GM12878 (cell line): ENCODE measurements at regions not wholly inside any gene's neighbourhood (a gene's known extent, or its start where the extent isn't known, plus 50 kb on each side); places are given as distances from the start of the nearest gene placed in this dataset.

Experiments
- ATAC-seq: fragments of 200-7000 bp; cut with Tn5 transposase; 3 replicates; pipeline ENCODE4 v1.9.1; 2020; ENCODE audit warnings: mild to moderate bottlenecking, moderate library complexity
- BruUV-seq: library from RNA; stranded (reverse); fragments of 400-500 nt; replicated peaks from 2 replicates; lab custom pipeline; 2021; lab: Mats Ljungman, UMichigan
- CTCF ChIA-PET: fragments of 300-600 bp; sonication (Branson Sonifier 250); formaldehyde crosslinking; extraction: SDS; loops from one replicate; lab custom pipeline; 2021; ENCODE audit warnings: inconsistent platforms; lab: Yijun Ruan, JAX
- POLR2A ChIA-PET: fragments of 350-600 bp; formaldehyde crosslinking; extraction: SDS; loops from one replicate; lab custom pipeline; 2021; ENCODE audit warnings: inconsistent platforms; lab: Charles Lee
- RAD21 ChIA-PET: fragments of 300-600 bp; sonication (Branson Sonifier 250); formaldehyde crosslinking; loops from one replicate; lab custom pipeline; 2023; ENCODE audit warnings: antibody characterized with exemption; ENCODE audit not compliant: unreplicated experiment; lab: Charles Lee
- SMC1A ChIA-PET: fragments of 300-600 bp; sonication (Branson Sonifier 250); formaldehyde crosslinking; loops from one replicate; lab custom pipeline; 2023; ENCODE audit not compliant: unreplicated experiment, uncharacterized antibody; lab: Charles Lee
- DNase-seq: peaks from one replicate; pipeline ENCODE4 v3.0.0-alpha.2; 2011; ENCODE audit warnings: low read depth, low spot score
- FAIRE-seq: peaks from 3 replicates; lab custom pipeline; 2011; peaks lifted over from hg19 to GRCh38; lab: Jason Lieb, UNC
- H2AFZ ChIP-seq: 2 replicates; pipeline ENCODE4 v1.6.0; 2011; ENCODE audit warnings: low read depth, low read length, control low read depth; ENCODE audit not compliant: control insufficient read depth
- H3K27ac ChIP-seq: 2 replicates; pipeline ENCODE4 v1.5.1; 2011; ENCODE audit warnings: control low read depth; ENCODE audit not compliant: control insufficient read depth, insufficient read depth
- H3K27me3 ChIP-seq, 2 experiments: replicated peaks in 1 of 2; 2 replicates each; pipeline versions ENCODE4 v1.6.0 to v1.6.1; 2011; ENCODE audit warnings: low read length in 1 of 2; ENCODE audit not compliant: control insufficient read depth in 2 of 2, insufficient read depth in 2 of 2
- H3K36me3 ChIP-seq, 2 experiments: 2 replicates each; pipeline ENCODE4 v1.5.1; 2011; ENCODE audit warnings: low read length in 1 of 2; ENCODE audit not compliant: control insufficient read depth in 2 of 2, insufficient read depth in 2 of 2
- H3K4me1 ChIP-seq: 2 replicates; pipeline ENCODE4 v1.6.1; 2011; ENCODE audit warnings: mild to moderate bottlenecking, low read length, moderate library complexity, mixed read lengths; ENCODE audit not compliant: control insufficient read depth, insufficient read depth
- H3K4me2 ChIP-seq: 2 replicates; pipeline ENCODE4 v1.6.0; 2011; ENCODE audit warnings: control low read depth; ENCODE audit not compliant: control insufficient read depth, insufficient read depth
- H3K4me3 ChIP-seq: fragments of 200-600 bp; sonication (generic); 2 replicates; pipeline ENCODE4 v1.5.1; 2016
- H3K79me2 ChIP-seq: 2 replicates; pipeline ENCODE4 v1.6.0; 2011; ENCODE audit warnings: low read length; ENCODE audit not compliant: control insufficient read depth, insufficient read depth
- H3K9ac ChIP-seq: 2 replicates; pipeline ENCODE4 v1.8.0; 2011; ENCODE audit warnings: low read length, control low read depth, mixed read lengths; ENCODE audit not compliant: control insufficient read depth, insufficient read depth
- H3K9me3 ChIP-seq: replicated peaks from 3 replicates; pipeline ENCODE4 v1.5.1; 2011; ENCODE audit warnings: mild to moderate bottlenecking, low read length; ENCODE audit not compliant: control insufficient read depth, insufficient read depth
- H4K20me1 ChIP-seq: 2 replicates; pipeline ENCODE4 v1.6.0; 2011; ENCODE audit not compliant: control insufficient read depth, insufficient read depth
- CREM ChIP-seq: IDR thresholded peaks from 2 replicates; pipeline ENCODE4 v1.6.1; 2014; ENCODE audit warnings: antibody characterized with exemption, low read depth
- DPF2 ChIP-seq: fragments of 450-650 bp; IDR thresholded peaks from 2 replicates; pipeline ENCODE4 v1.6.1; 2017; ENCODE audit warnings: mild to moderate bottlenecking
- IKZF1 ChIP-seq: fragments of 450-650 bp; conservative IDR thresholded peaks from 2 replicates; pipeline ENCODE4 v1.6.1; 2017; ENCODE audit warnings: antibody characterized with exemption, mild to moderate bottlenecking
- KAT2A ChIP-seq: conservative IDR thresholded peaks from 2 replicates; pipeline ENCODE4 v1.6.1; 2011; ENCODE audit warnings: low read depth, low read length; ENCODE audit not compliant: control insufficient read depth
- MYB ChIP-seq: fragments of 150-350 bp; IDR thresholded peaks from 2 replicates; pipeline ENCODE4 v1.6.1; 2014; ENCODE audit warnings: mild to moderate bottlenecking, low read depth, low read length, borderline replicate concordance
- NR2F1 ChIP-seq: fragments of 450-650 bp; conservative IDR thresholded peaks from 2 replicates; pipeline ENCODE4 v1.6.1; 2017; ENCODE audit warnings: mild to moderate bottlenecking
- POLR2AphosphoS5 ChIP-seq: IDR thresholded peaks from 2 replicates; pipeline ENCODE4 v1.6.1; 2011; ENCODE audit warnings: mild to moderate bottlenecking, low read length, inconsistent platforms
- RELA ChIP-seq: fragments of 450-650 bp; IDR thresholded peaks from 2 replicates; pipeline ENCODE4 v1.8.0; 2014; ENCODE audit warnings: borderline replicate concordance; ENCODE audit not compliant: partially characterized antibody
- TCF12 ChIP-seq: IDR thresholded peaks from 2 replicates; pipeline ENCODE4 v1.6.1; 2011; ENCODE audit warnings: low read depth, mild to moderate bottlenecking, low read length
- YBX1 ChIP-seq: fragments of 450-650 bp; IDR thresholded peaks from 2 replicates; pipeline ENCODE4 v1.6.1; 2016; ENCODE audit warnings: antibody characterized with exemption
- ZNF24 ChIP-seq: fragments of 450-650 bp; IDR thresholded peaks from 2 replicates; pipeline ENCODE4 v1.6.1; 2017; ENCODE audit warnings: antibody characterized with exemption, mild to moderate bottlenecking
- WGBS: methylation state at CpG from one replicate; pipeline ENCODE4 v1.1.6; 2016; ENCODE audit warnings: low lambda C conversion rate; ENCODE audit not compliant: insufficient replicate concordance, insufficient coverage; ENCODE audit errors: missing lambda C conversion rate; 5-methylcytosine and 5-hydroxymethylcytosine counted together
- in situ Hi-C: fragments of 300-500 bp; cut with MboI; formaldehyde crosslinking; loops from 9 replicates; pipeline ENCODE4 v1.14.3; 2018; ENCODE audit warnings: mixed read lengths
- intact Hi-C: fragments of 100-400 bp; cut with micrococcal nuclease; formaldehyde crosslinking; loops from one replicate; pipeline ENCODE4 v1.14.2; 2022; ENCODE audit not compliant: unreplicated experiment
- TF ChIP-seq, protein P1 (sequence below): fragments of 450-650 bp; conservative IDR thresholded peaks from 2 replicates; pipeline ENCODE4 v1.6.1; 2017; ENCODE audit warnings: mild to moderate bottlenecking, moderate library complexity

DNA sequence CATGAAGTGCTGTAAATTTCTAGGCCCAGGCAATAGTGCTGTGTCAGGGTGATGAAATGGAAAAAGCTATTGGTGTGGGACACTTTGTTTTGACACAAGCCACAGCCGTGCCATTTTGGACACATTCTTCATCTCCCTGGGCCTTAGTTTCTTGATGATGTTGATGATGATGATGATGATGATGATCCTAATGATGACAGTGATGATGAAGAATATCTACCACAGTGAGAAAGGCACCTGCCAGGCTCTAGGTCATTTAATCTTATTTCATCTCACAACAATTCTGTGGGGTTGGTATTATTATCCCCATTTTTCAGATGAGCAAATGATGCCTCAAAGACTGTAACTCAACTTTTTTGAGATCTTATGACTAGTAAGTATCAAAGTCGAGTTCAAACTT lies 102.2 kb upstream of the STC2 start (continued):
- TF ChIP-seq, protein P1, sequence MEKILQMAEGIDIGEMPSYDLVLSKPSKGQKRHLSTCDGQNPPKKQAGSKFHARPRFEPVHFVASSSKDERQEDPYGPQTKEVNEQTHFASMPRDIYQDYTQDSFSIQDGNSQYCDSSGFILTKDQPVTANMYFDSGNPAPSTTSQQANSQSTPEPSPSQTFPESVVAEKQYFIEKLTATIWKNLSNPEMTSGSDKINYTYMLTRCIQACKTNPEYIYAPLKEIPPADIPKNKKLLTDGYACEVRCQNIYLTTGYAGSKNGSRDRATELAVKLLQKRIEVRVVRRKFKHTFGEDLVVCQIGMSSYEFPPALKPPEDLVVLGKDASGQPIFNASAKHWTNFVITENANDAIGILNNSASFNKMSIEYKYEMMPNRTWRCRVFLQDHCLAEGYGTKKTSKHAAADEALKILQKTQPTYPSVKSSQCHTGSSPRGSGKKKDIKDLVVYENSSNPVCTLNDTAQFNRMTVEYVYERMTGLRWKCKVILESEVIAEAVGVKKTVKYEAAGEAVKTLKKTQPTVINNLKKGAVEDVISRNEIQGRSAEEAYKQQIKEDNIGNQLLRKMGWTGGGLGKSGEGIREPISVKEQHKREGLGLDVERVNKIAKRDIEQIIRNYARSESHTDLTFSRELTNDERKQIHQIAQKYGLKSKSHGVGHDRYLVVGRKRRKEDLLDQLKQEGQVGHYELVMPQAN: no peak
- TF ChIP-seq ZNF24: no peak
- no peak for TF ChIP-seq IKZF1
- no peak for TF ChIP-seq KAT2A

DNA sequence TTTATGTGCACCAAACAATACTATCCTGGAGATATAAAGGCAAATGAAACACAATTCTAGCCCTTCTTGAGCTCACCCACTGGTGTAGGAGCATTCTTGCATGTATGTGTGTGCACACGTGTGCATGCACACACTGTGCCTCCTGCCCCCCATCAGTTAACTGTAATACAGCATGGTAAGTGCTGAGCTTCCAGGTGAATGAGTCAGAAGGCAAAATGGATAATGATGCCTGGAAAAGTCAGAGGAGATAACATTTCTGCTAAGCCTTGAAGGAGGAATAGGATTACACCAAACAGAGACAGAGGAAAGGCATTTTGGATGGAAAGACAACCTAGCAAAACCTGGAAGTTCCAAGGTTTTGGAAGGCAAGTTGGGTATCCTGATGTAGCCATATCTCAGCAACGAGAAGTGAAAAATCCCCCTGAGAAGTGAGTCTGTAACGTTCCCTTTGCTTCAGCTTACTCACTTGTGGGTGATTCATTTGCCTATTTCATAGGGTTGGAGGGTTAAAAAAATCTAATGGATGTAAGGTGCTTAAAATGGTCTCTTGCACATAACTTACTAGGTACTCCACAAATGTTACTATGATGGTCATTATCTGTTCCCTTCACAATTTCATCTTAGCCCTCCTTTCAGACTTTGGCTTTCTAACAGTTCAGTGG lies 101.4 kb upstream of the STC2 start:
- no peak overlapping the region for H2AFZ ChIP-seq
- H3K27me3 ChIP-seq: no peaks in the 10 kb centered on the region; a peak in 2 of 4 replicates
- 7% methylated on average over 3 of the region's 3 CpGs for WGBS
- ATAC-seq: no peak
- no peaks in the 10 kb centered on the region for H3K4me1 ChIP-seq
- CTCF ChIA-PET: interaction anchor here (0.6 kb wide), 1 partner anchor 423 kb away, joined by 3 read pairs; no protein-coding TSS in a partner anchor
- no peaks in the 10 kb centered on the region for H4K20me1 ChIP-seq
- FAIRE-seq: no peak
- SMC1A ChIA-PET: no interaction called here
- DNase-seq: no peak
- in situ Hi-C loops (no loop called here), intact Hi-C loops (no loop called here)
- H3K4me2 ChIP-seq: no peak overlapping the region
- H3K27ac ChIP-seq: no peak overlapping the region
- POLR2A ChIA-PET: no interaction called here
- RAD21 ChIA-PET: no interaction called here
- no TSS peak for BruUV-seq
- no peak overlapping the region for H3K4me3 ChIP-seq
- no peaks in the 10 kb centered on the region for H3K36me3 ChIP-seq
- no peaks in the 10 kb centered on the region for H3K79me2 ChIP-seq
- H3K9me3 ChIP-seq: no peaks in the 10 kb centered on the region
- no peak overlapping the region for H3K9ac ChIP-seq
- TF ChIP-seq DPF2: no peak
- no peak for TF ChIP-seq CREM
- TF ChIP-seq RELA: no peak
- TF ChIP-seq POLR2AphosphoS5: no peak
- no peak for TF ChIP-seq MYB
- TF ChIP-seq NR2F1: no peak
- TF ChIP-seq TCF12: no peak
- TF ChIP-seq YBX1: no peak
- TF ChIP-seq, all 136 proteins: peak for 0
